Dendritic cell treated with granulocyte-macrophage colony-stimulating factor and Interleukin-4, amounts not matched to agents 40 ng/mL and 50 ng/mL, for 4 days (primary cell): ENCODE measurements at regions not wholly inside any gene's neighbourhood (a gene's known extent, or its start where the extent isn't known, plus 50 kb on each side); places are given as distances from the start of the nearest gene placed in this dataset.

ENCODE experiments used
- H3K27ac Mint-ChIP-seq: one replicate; pipeline ENCODE4 v1.8.0; 2022; ENCODE audit warnings: mild to moderate bottlenecking, mixed read lengths
- H3K27me3 Mint-ChIP-seq: one replicate; pipeline ENCODE4 v1.8.0; 2022; ENCODE audit warnings: mild to moderate bottlenecking, mixed read lengths
- H3K36me3 Mint-ChIP-seq: one replicate; pipeline ENCODE4 v1.8.0; 2022; ENCODE audit warnings: low read depth, mixed read lengths
- H3K4me1 Mint-ChIP-seq: one replicate; pipeline ENCODE4 v1.8.0; 2022; ENCODE audit warnings: low read depth, mixed read lengths
- H3K4me3 Mint-ChIP-seq: one replicate; pipeline ENCODE4 v1.8.0; 2022; ENCODE audit warnings: mild to moderate bottlenecking, moderate library complexity, mixed read lengths
- H3K9me3 Mint-ChIP-seq: one replicate; pipeline ENCODE4 v1.8.0; 2022; ENCODE audit warnings: mixed read lengths
- intact Hi-C: fragments of 100-400 bp; cut with micrococcal nuclease; formaldehyde crosslinking; loops from one replicate; pipeline ENCODE4 v1.15.0; 2022

DNA sequence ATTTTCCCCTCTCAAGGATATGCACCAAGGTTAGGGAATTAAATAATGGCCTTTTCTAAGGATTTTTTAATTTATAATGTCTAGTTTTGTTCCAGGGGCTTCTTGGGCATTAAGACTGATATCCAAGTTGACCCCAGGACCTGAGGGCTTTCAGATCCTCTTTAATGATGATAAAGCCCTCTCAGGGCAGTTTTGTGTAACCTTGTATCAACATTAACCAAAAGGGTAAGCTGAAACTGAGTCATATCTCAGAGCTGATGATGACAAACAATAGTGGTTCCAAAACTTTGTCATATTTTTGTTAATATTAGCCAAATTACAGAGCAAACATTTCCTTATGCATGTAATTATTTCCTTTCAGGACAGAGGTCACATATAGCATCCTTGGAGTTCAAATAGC lies 309.4 kb upstream of the MAN1A1 start:
- intact Hi-C loops = no loop called here
- Mint-ChIP-seq H3K36me3 (no peaks in the 10 kb centered on the region), H3K27ac (no peak overlapping the region), H3K4me1 (no peaks in the 10 kb centered on the region), H3K27me3 (no peaks in the 10 kb centered on the region), H3K9me3 (no peaks in the 10 kb centered on the region), H3K4me3 (no peak overlapping the region)

DNA sequence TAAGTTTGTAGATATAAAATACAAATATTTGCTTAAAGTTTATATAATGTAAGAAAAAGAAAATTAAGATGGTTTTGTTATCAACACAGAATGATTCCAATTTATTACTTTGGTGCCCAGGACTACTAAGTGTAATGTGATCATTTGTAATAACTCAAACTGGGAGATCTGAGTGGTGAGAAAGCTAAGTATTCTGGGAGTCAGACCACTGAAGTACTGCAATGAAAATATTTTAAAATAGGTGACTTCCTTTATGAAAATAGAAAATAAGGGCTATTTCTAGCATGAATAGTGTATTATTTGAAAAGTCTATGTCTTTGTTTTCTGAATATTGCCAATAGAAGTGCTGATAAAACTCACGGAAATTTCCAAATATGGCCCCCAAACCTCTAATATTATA lies 305.6 kb upstream of the MAN1A1 start:
- intact Hi-C loops = no loop called here
- Mint-ChIP-seq H3K9me3 (no peaks in the 10 kb centered on the region), H3K4me3 (no peak overlapping the region), H3K36me3 (no peaks in the 10 kb centered on the region), H3K4me1 (no peaks in the 10 kb centered on the region), H3K27me3 (no peaks in the 10 kb centered on the region), H3K27ac (no peak overlapping the region)

DNA sequence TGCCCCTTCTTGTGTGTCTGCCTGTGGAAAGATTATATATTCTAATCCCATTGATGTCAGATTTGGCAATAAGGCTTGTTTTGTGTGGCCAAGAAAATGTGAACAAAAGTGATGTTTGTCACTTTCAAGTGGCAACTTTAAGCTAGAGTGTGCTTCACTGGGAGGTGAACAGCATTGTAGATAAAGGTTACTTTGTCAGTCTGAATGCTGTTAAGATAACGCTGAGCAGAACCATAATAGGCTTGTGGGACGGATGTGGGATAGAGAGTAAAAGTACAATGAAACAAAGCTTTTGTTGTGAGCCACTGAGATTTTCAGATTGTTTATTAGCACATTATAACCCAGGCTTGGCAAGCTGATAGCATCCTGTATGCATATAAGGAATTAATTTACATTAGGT lies 303.8 kb upstream of the MAN1A1 start:
- H3K9me3 Mint-ChIP-seq = no peaks in the 10 kb centered on the region

DNA sequence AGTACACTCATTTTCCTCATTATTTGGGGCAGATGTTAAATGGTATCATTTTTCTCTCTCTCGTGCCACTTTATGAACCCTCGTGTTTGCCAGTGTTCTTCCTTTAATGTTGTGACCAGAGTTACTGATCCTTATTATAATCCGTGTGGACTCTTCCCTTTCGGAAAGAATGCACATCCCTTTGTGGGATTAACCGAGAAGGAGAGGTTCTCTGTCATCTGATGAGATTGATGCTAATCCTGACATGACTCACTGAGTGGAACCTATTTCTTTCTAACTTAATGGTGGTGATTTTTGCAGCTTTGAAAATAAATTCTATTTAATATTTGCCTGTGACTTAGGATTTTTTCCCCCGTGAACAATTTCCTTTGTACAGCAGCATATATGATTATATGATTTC lies 300.0 kb upstream of the MAN1A1 start:
- H3K4me3 Mint-ChIP-seq = no peak overlapping the region
- H3K36me3 Mint-ChIP-seq = no peaks in the 10 kb centered on the region
- no peaks in the 10 kb centered on the region for H3K27me3 Mint-ChIP-seq
- intact Hi-C loops = no loop called here
- no peaks in the 10 kb centered on the region for H3K4me1 Mint-ChIP-seq
- H3K9me3 Mint-ChIP-seq = no peaks in the 10 kb centered on the region
- no peak overlapping the region for H3K27ac Mint-ChIP-seq

More for the DNA sequence above, 303.8 kb upstream of the MAN1A1 start:
- intact Hi-C loops = no loop called here
- H3K27ac Mint-ChIP-seq = no peak overlapping the region
- H3K36me3 Mint-ChIP-seq = no peaks in the 10 kb centered on the region
- no peaks in the 10 kb centered on the region for H3K4me1 Mint-ChIP-seq
- H3K27me3 Mint-ChIP-seq = no peaks in the 10 kb centered on the region
- H3K4me3 Mint-ChIP-seq = no peak overlapping the region

DNA sequence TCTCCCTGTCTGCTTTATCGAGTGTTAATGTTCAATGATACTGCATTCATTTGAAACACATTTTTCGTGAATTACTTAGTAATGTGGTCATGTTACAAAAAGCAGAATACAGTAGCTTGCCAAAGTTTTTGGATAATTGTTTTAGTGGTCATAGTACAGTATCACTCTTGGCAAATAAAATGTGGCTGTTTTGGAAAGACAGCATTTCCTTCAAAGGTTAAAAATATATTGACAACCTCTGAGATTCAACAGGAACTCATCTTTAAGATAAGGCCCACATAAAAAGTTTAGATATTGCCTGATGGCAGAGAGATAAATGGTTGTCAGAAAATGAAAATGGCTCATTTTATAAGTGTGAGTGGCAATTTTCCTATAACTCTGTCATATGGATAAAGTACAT lies 297.7 kb upstream of the MAN1A1 start:
- no peak overlapping the region for H3K4me3 Mint-ChIP-seq
- H3K9me3 Mint-ChIP-seq = no peaks in the 10 kb centered on the region
- H3K27me3 Mint-ChIP-seq = no peaks in the 10 kb centered on the region
- H3K36me3 Mint-ChIP-seq = no peaks in the 10 kb centered on the region
- intact Hi-C loops = no loop called here
- H3K4me1 Mint-ChIP-seq = no peaks in the 10 kb centered on the region
- no peak overlapping the region for H3K27ac Mint-ChIP-seq

DNA sequence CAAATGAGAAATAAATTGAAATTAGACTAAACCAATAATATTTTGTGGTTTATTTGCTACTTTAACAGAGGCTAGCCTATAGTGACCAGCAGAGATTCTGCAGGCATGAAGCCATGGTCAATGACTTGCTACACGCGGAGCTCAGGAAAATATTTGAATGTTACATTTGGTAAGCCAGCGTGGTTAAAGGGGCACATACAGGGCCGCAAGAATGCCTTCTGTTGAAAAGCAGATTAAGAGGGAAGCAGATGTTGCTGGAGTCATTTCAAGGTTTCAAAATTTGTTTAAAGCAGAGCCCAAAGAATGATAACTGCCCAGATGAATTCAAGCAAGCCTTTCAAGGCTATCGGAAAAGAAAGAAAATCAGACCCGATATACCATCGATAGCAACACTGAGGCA lies 294.3 kb upstream of the MAN1A1 start:
- H3K36me3 Mint-ChIP-seq = no peaks in the 10 kb centered on the region
- intact Hi-C loops = no loop called here

DNA sequence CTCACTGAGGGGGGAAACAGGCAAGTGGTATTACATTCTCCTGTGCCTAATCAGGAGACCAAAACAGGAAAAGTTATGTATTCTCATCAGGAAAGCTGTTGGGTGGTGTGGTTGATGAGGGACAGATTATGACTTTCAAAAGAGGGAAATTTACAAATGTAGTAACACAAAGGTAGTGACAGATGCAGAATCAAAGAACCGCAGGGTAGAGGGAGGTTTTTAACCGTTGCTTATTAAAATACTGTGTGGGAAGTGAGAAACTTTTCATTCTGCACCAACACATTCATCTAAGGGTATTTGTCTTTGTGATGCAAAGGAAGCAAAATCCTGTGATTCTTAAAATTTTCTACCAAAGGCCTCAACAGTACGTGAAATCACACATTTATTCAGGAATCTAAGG lies 288.2 kb upstream of the MAN1A1 start:
- Mint-ChIP-seq H3K4me3 (no peak overlapping the region), H3K9me3 (no peaks in the 10 kb centered on the region), H3K4me1 (peaks cover 5% of the 10 kb centered on the region), H3K27me3 (no peaks in the 10 kb centered on the region), H3K36me3 (no peaks in the 10 kb centered on the region), H3K27ac (no peak overlapping the region)
- intact Hi-C loops = no loop called here

More for the DNA sequence above, 294.3 kb upstream of the MAN1A1 start:
- Mint-ChIP-seq H3K4me1 (no peaks in the 10 kb centered on the region), H3K9me3 (no peaks in the 10 kb centered on the region), H3K27ac (no peak overlapping the region), H3K4me3 (no peak overlapping the region), H3K27me3 (no peaks in the 10 kb centered on the region)

DNA sequence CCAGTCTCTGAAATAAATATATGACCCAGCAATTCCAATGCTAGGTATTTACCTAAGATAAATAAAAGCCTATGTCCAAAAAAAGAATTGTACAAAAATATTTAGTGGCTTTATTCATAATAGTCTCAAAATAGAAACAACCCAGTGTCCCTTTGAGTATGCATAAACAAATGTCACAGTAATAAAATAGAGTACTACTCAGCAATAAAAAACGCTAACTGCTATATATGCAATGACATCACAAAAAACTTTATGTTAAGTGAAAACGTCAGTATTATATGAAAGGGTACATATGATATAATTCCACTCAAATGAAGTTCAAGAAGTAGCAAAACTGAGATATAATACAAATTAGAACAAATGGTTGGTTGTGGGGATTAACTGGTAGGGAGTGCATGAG lies 286.5 kb upstream of the MAN1A1 start:
- Mint-ChIP-seq H3K4me1 (peaks cover 5% of the 10 kb centered on the region), H3K27me3 (no peaks in the 10 kb centered on the region), H3K36me3 (no peaks in the 10 kb centered on the region), H3K9me3 (peaks cover 9% of the 10 kb centered on the region), H3K27ac (no peak overlapping the region), H3K4me3 (no peak overlapping the region)
- intact Hi-C loops = no loop called here

DNA sequence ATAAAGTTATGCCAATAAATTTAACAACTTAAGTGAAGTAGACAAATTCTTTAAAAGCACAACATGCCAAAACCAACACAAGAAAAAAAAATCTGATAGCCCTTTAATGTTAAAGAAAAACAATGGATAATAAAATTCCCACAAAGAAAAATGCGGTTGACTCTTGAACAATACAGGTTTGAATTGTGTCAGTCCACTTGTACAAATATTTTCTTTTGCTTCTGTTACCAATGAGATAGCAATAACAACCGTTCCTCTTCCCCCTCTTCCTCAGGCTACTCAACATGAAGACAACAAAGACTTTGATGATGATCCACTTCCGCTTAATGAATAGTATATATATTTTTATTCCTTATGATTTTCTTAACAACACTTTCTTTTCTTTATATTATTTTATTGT lies 283.9 kb upstream of the MAN1A1 start:
- Mint-ChIP-seq H3K9me3 (peaks cover 9% of the 10 kb centered on the region), H3K27ac (no peak overlapping the region), H3K4me3 (no peak overlapping the region), H3K36me3 (no peaks in the 10 kb centered on the region), H3K27me3 (no peaks in the 10 kb centered on the region), H3K4me1 (peaks cover 5% of the 10 kb centered on the region)
- intact Hi-C loops = no loop called here

DNA sequence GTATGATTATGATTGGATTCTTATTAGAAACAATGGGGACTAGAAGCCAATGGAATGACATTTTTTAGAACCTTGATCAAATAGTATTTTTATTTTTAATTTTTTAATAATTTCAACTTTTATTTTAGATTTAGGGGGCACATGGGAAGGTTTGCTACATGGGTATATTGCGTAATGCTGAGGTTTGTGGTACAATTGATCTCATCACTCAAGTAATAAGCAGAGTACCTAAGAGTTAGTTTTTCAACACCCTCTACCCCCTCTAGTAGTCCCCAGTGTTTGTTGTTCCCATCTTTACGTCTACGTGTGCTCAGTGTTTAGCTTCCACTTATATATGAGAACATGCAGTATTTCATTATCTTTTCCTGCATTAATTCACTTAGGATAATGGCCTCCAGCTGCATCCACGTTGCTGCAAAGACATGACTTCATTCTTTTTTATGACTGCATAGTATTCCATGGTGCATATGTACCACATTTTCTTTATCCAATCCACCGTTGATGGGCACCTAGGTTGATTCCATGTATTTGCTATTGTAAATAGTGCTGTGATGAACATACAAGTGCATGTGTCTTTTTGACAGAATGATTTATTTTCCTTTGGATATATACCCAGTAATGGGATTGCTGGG lies 281.1 kb upstream of the MAN1A1 start:
- intact Hi-C loops = no loop called here
- H3K4me3 Mint-ChIP-seq = no peak overlapping the region
- H3K36me3 Mint-ChIP-seq = no peaks in the 10 kb centered on the region
- H3K9me3 Mint-ChIP-seq = peaks cover 9% of the 10 kb centered on the region
- H3K4me1 Mint-ChIP-seq = no peaks in the 10 kb centered on the region
- H3K27me3 Mint-ChIP-seq = no peaks in the 10 kb centered on the region
- no peak overlapping the region for H3K27ac Mint-ChIP-seq

DNA sequence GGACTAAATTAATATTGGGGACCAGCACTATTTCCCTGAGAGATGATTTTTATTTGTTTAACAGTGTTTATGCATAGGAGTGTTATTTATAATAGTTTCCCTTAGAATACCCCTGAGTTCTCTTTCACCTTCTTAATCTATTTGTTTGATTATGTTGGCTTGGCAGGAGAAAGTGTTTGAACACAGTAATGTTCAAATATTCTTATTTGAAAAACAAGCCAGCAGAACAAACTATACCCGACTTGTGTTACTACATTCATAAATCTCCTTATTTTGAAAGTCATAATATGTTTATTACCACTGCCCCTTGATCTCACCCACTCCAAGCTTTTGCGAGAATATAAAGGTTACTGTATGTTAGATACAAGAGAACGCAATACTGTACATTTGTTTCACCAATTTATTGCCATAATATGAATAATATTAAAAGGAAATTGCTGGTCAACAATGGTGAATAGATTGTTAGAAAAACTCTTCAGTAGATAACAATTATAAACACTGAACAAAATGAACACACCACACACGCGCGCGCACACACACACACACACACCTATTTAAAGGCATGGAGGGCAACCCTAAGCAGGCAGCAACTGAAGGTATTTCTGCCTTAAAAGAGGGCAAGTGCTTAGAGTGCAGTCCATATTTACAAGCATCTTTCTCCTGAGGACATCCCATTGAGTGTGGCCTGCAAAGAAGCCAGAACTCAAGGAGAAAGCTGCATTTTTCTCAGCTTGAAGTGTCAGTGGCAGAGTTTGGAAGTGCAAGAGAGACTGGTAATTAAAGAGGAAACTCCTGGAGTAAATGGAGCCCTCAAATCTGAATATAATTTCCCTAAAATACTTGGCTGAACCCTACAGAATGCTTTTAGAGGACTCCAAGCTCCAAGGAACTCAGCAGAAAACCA lies 279.4 kb upstream of the MAN1A1 start:
- intact Hi-C loops = no loop called here
- Mint-ChIP-seq H3K9me3 (peaks cover 9% of the 10 kb centered on the region), H3K36me3 (no peaks in the 10 kb centered on the region), H3K4me3 (no peak overlapping the region), H3K27ac (no peak overlapping the region), H3K4me1 (no peaks in the 10 kb centered on the region), H3K27me3 (no peaks in the 10 kb centered on the region)

DNA sequence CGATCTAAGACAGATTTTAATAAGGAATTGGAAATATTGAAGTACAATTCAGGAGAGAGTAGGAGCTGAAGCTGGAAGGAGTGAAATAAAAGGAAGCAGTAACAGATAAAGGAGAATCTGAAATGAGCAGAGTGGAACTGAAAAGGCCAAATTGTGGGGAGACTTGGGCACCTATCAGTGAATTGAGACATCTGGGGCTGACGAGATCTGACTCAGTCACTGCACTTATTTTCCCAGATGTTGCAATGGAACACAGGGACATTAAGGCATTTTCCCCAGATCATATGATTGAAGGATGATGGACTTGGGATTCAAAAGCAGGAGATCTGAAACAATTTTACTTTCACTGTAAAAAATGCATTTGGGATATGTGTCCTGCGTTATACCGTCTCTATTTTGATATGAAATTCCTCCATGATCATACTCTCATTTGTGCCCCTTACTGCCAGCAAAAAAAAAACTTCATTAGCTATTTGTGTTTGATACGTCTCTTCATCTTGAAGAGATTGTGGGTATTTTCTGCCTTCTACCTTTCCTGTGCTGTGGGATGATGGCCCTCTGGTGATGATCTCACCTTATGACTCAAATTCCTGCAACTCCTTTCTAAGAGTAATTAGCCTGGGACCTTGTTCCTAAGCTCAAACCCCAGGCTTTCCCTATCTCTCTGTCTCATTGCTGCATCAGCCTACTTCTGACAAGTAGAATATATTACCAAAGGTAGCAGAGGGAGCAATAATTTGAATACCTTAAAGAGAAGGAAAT lies 278.5 kb upstream of the MAN1A1 start:
- Mint-ChIP-seq H3K27me3 (no peaks in the 10 kb centered on the region), H3K36me3 (no peaks in the 10 kb centered on the region), H3K4me1 (no peaks in the 10 kb centered on the region), H3K9me3 (peaks cover 9% of the 10 kb centered on the region), H3K27ac (no peak overlapping the region), H3K4me3 (no peak overlapping the region)
- intact Hi-C loops = no loop called here

DNA sequence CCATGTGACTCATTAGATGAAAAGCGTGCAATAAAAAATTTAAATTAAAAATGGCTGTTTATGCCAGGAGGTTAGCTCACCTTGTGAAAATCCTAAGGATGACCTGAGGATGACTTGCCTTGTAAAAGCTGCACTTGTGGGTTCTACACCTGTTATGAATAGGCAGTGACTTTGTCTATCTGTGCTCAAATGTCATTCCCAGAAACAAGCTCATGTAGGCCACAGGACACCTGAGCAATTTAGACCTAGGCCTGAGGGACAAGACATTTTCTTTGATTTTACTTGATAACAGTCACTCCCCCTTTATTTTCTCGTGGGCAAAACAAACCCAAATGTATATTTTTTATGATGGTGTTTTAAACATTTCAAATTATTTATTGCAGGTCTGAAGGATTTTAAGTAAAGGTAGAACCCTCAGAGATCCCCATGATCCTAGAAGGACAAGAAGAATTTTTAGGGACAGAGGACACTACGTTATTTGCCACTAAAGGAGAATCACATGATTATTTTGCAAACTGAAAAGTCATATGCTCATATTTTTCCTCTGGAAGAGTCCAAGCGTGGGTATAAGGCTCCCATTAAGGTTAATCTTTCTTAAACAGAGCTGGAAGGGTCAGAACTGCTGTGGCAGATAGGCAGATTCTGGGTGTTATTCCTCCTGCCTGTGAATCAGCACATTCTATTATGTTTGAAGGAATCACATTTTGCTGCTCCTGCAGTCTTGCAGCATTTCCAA lies 277.5 kb upstream of the MAN1A1 start:
- Mint-ChIP-seq H3K36me3 (no peaks in the 10 kb centered on the region), H3K27me3 (no peaks in the 10 kb centered on the region), H3K9me3 (peaks cover 8% of the 10 kb centered on the region), H3K27ac (no peak overlapping the region), H3K4me1 (no peaks in the 10 kb centered on the region), H3K4me3 (no peak overlapping the region)
- intact Hi-C loops = no loop called here
